H9 (cell line): ENCODE measurements at regions not wholly inside any gene's neighbourhood (a gene's known extent, or its start where the extent isn't known, plus 50 kb on each side); places are given as distances from the start of the nearest gene placed in this dataset.

Experiments
- DNase-seq: peaks from one replicate; pipeline ENCODE4 v3.0.0-alpha.2; 2017
- H2AFZ ChIP-seq: one replicate; pipeline ENCODE4 v1.6.1; 2013; ENCODE audit warnings: mild to moderate bottlenecking, low read length, control low read depth, moderate library complexity
- H2AK5ac ChIP-seq: 2 replicates; pipeline ENCODE4 v1.6.1; 2013; ENCODE audit warnings: low read length, control low read depth, mixed read lengths; ENCODE audit not compliant: insufficient read length
- H2BK120ac ChIP-seq: one replicate; pipeline ENCODE4 v1.6.1; 2013; ENCODE audit warnings: low read depth, mild to moderate bottlenecking, low read length, control low read depth, inconsistent platforms; ENCODE audit not compliant: poor library complexity, severe bottlenecking
- H2BK12ac ChIP-seq: 2 replicates; pipeline ENCODE4 v1.6.1; 2013; ENCODE audit warnings: low read length, control low read depth, mixed read lengths, low read depth; ENCODE audit not compliant: insufficient read length
- H2BK15ac ChIP-seq: 2 replicates; pipeline ENCODE4 v1.6.1; 2013; ENCODE audit warnings: low read depth, low read length, control low read depth
- H2BK20ac ChIP-seq: one replicate; pipeline ENCODE4 v1.6.1; 2013; ENCODE audit warnings: low read depth, mild to moderate bottlenecking, low read length, control low read depth, inconsistent platforms; ENCODE audit not compliant: poor library complexity, severe bottlenecking
- H2BK5ac ChIP-seq: 2 replicates; pipeline ENCODE4 v1.6.1; 2013; ENCODE audit warnings: low read length, control low read depth, mixed read lengths; ENCODE audit not compliant: insufficient read length
- H3K14ac ChIP-seq: 2 replicates; pipeline ENCODE4 v1.6.1; 2013; ENCODE audit warnings: low read length, control low read depth; ENCODE audit not compliant: insufficient read depth
- H3K18ac ChIP-seq: 2 replicates; pipeline ENCODE4 v1.6.1; 2013; ENCODE audit warnings: low read depth, mild to moderate bottlenecking, mixed read lengths, low read length, control low read depth; ENCODE audit not compliant: insufficient read length
- H3K23ac ChIP-seq: 2 replicates; pipeline ENCODE4 v1.6.1; 2013; ENCODE audit warnings: low read length, control low read depth, mixed read lengths, low read depth; ENCODE audit not compliant: insufficient read length
- H3K23me2 ChIP-seq: 2 replicates; pipeline ENCODE4 v1.6.1; 2013; ENCODE audit warnings: low read depth, mild to moderate bottlenecking, mixed read lengths, low read length, control low read depth; ENCODE audit not compliant: insufficient read length, poor library complexity, severe bottlenecking
- H3K27ac ChIP-seq: 2 replicates; pipeline ENCODE4 v1.5.1; 2013; ENCODE audit warnings: low read length, control low read depth, mixed read lengths, low read depth; ENCODE audit not compliant: insufficient read length
- H3K27me3 ChIP-seq: 2 replicates; pipeline ENCODE4 v1.6.1; 2013; ENCODE audit warnings: low read length, control low read depth, inconsistent platforms; ENCODE audit not compliant: insufficient read depth
- H3K4ac ChIP-seq: 2 replicates; pipeline ENCODE4 v1.6.1; 2013; ENCODE audit warnings: low read depth, mild to moderate bottlenecking, control low read depth, inconsistent platforms, low read length, moderate library complexity
- H3K4me1 ChIP-seq: 2 replicates; pipeline ENCODE4 v1.6.1; 2013; ENCODE audit warnings: low read length, control low read depth, inconsistent platforms; ENCODE audit not compliant: insufficient read depth
- H3K4me2 ChIP-seq: 2 replicates; pipeline ENCODE4 v1.6.1; 2013; ENCODE audit warnings: low read length, control low read depth, mixed read lengths; ENCODE audit not compliant: insufficient read length, insufficient read depth
- H3K56ac ChIP-seq: 2 replicates; pipeline ENCODE4 v1.6.1; 2013; ENCODE audit warnings: low read depth, mild to moderate bottlenecking, mixed read lengths, low read length, control low read depth; ENCODE audit not compliant: insufficient read length
- H3K79me1 ChIP-seq: 2 replicates; pipeline ENCODE4 v1.6.1; 2013; ENCODE audit warnings: low read depth, mild to moderate bottlenecking, moderate library complexity, low read length, control low read depth, inconsistent platforms; ENCODE audit not compliant: insufficient read depth, poor library complexity, severe bottlenecking
- H3K79me2 ChIP-seq: 2 replicates; pipeline ENCODE4 v1.6.1; 2013; ENCODE audit warnings: low read length, control low read depth, inconsistent platforms; ENCODE audit not compliant: insufficient read depth
- H3K9ac ChIP-seq: 2 replicates; pipeline ENCODE4 v1.6.1; 2013; ENCODE audit warnings: low read length, control low read depth, mixed read lengths; ENCODE audit not compliant: insufficient read length; ENCODE audit errors: extremely low read depth
- H3K9me3 ChIP-seq: one replicate; pipeline ENCODE4 v1.6.1; 2013; ENCODE audit warnings: low read depth, low read length, inconsistent platforms; ENCODE audit not compliant: control insufficient read depth
- H3T11ph ChIP-seq: one replicate; pipeline ENCODE4 v1.6.1; 2013; ENCODE audit warnings: mild to moderate bottlenecking, low read length, control low read depth, inconsistent platforms
- H4K20me1 ChIP-seq: one replicate; pipeline ENCODE4 v1.6.1; 2013; ENCODE audit not compliant: control insufficient read depth, insufficient read length, insufficient read depth
- H4K5ac ChIP-seq: 2 replicates; pipeline ENCODE4 v1.6.1; 2013; ENCODE audit warnings: low read depth, mild to moderate bottlenecking, mixed read lengths, low read length, control low read depth; ENCODE audit not compliant: insufficient read length
- H4K8ac ChIP-seq: replicated peaks from 2 replicates; pipeline ENCODE4 v1.6.1; 2013; ENCODE audit warnings: low read length, control low read depth, mixed read lengths, low read depth; ENCODE audit not compliant: insufficient read length
- H4K91ac ChIP-seq: 2 replicates; pipeline ENCODE4 v1.6.1; 2013; ENCODE audit warnings: low read depth, mild to moderate bottlenecking, moderate library complexity, mixed read lengths, low read length, control low read depth; ENCODE audit not compliant: insufficient read length
- H3K27ac Mint-ChIP-seq, 3 experiments: 2 replicates in 2 of 3; 3 replicates in 1 of 3; pipeline ENCODE4 v1.8.0; 2020 to 2021; ENCODE audit warnings: mixed read lengths in 3 of 3, mild to moderate bottlenecking in 1 of 3, moderate library complexity in 1 of 3
- H3K27me3 Mint-ChIP-seq: 2 replicates; pipeline ENCODE4 v1.8.0; 2021; ENCODE audit warnings: low read depth, mild to moderate bottlenecking, moderate library complexity, mixed read lengths
- H3K36me3 Mint-ChIP-seq, 3 experiments: 2 replicates in 2 of 3; 3 replicates in 1 of 3; pipeline ENCODE4 v1.8.0; 2020 to 2021; ENCODE audit warnings: low read depth in 3 of 3, mixed read lengths in 3 of 3; ENCODE audit not compliant: insufficient read depth in 1 of 3
- H3K4me1 Mint-ChIP-seq, 2 experiments: 2 replicates each; pipeline ENCODE4 v1.8.0; 2020; ENCODE audit warnings: mixed read lengths in 2 of 2
- H3K4me3 Mint-ChIP-seq, 2 experiments: 2 replicates in 1 of 2; 3 replicates in 1 of 2; pipeline ENCODE4 v1.8.0; 2020 to 2021; ENCODE audit warnings: mild to moderate bottlenecking in 2 of 2, mixed read lengths in 2 of 2, moderate library complexity in 1 of 2
- H3K9me3 Mint-ChIP-seq, 2 experiments: 2 replicates in 1 of 2; 3 replicates in 1 of 2; pipeline ENCODE4 v1.8.0; 2020; ENCODE audit warnings: mild to moderate bottlenecking in 2 of 2, mixed read lengths in 2 of 2, moderate library complexity in 1 of 2
- CTCF ChIP-seq: fragments of 200-600 bp; sonication (generic); conservative IDR thresholded peaks from 3 replicates; pipeline ENCODE4 v1.8.0; 2021; ENCODE audit warnings: antibody characterized with exemption, mild to moderate bottlenecking
- WGBS: extraction: QIAGEN DNeasy Blood & Tissue Kit; methylation state at CpG from one replicate; pipeline ENCODE4 v1.1.7; 2013; ENCODE audit warnings: missing lambda C conversion rate, low lambda C conversion rate, mixed read lengths; ENCODE audit not compliant: insufficient read length; ENCODE audit errors: extremely low coverage; 5-methylcytosine and 5-hydroxymethylcytosine counted together

DNA sequence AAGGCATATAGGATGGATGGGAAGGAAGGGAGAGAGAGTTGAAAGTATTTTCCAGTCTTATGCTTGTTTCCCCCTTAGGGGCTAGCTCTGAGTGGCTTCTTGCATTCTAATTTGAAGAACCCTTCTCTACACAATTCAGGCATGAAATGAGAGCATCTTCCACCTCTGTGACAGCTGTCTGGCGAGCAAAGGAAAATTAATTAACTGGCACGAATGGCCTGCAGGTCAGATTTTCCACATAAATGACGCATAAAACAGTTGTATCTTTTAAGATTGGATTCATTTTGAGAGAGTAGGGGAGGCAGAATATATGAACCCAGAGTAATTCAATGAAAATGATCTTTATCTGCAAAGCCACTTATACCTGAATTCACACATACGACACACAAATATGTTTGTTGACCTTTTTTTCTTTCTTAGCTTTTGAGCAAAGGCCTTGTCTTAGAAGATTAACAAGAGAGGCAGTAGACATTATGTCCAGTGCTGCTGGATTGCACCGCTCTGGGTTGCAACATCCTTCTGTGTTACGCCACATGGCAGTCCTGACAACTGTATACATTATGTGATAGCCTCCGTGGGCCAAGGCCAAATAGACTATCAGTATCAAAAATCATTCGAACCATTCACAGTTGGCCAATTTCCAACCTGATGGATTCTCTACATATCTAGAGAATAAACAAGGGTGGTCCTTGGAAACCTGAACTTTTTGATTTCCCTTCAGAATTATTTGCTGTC is 173.0 kb upstream of the GOT2 start:
- peak overlapping the region; percentile 28 for H2BK20ac ChIP-seq
- H4K91ac ChIP-seq, result no peak overlapping the region
- Mint-ChIP-seq H3K27ac (no peak overlapping the region), H3K9me3 (no peaks in the 10 kb centered on the region), H3K36me3 (no peaks in the 10 kb centered on the region; a peak in 1 of 7 replicates), H3K4me1 (peaks cover 0 to 4% of the 10 kb centered on the region in 2 experiments; a peak in 2 of 4 replicates), H3K4me3 (no peak overlapping the region), H3K27me3 (no peaks in the 10 kb centered on the region)
- no peak overlapping the region for H3K4me2 ChIP-seq
- no peak overlapping the region for H2BK5ac ChIP-seq
- H4K5ac ChIP-seq, result no peak overlapping the region
- H4K20me1 ChIP-seq, result no peaks in the 10 kb centered on the region
- no peak overlapping the region for H3K18ac ChIP-seq
- H3K14ac ChIP-seq, result no peak overlapping the region
- H2BK15ac ChIP-seq, result no peak overlapping the region
- H3K23ac ChIP-seq, result no peak overlapping the region
- no peak overlapping the region for H4K8ac ChIP-seq
- no peaks in the 10 kb centered on the region for H3K79me1 ChIP-seq
- no peak overlapping the region for H3K56ac ChIP-seq
- H3K9me3 ChIP-seq, result no peaks in the 10 kb centered on the region
- H3K4ac ChIP-seq, result no peak overlapping the region
- TF ChIP-seq CTCF, result no peak
- no peak overlapping the region for H2BK12ac ChIP-seq
- WGBS, result no CpG with 5 or more reads among the region's 8 CpGs
- no peak overlapping the region for H2AFZ ChIP-seq
- H3K23me2 ChIP-seq, result no peaks in the 10 kb centered on the region
- H2BK120ac ChIP-seq, result no peak overlapping the region
- no peak overlapping the region for H3K9ac ChIP-seq
- H3K27me3 ChIP-seq, result no peaks in the 10 kb centered on the region
- DNase-seq, result no peak
- H3T11ph ChIP-seq, result no peak overlapping the region
- H2AK5ac ChIP-seq, result no peak overlapping the region
- no peak overlapping the region for H3K27ac ChIP-seq
- no peaks in the 10 kb centered on the region for H3K4me1 ChIP-seq
- no peaks in the 10 kb centered on the region for H3K79me2 ChIP-seq
